GM21825 (cell line): ENCODE measurements at regions not wholly inside any gene's neighbourhood (a gene's known extent, or its start where the extent isn't known, plus 50 kb on each side); places are given as distances from the start of the nearest gene placed in this dataset.
"Not testable (repeated sequence)": the region's sequence is repeated elsewhere in the genome, so short reads cannot be mapped to it uniquely, and the experiment has no call there.

Source experiments
- ATAC-seq: cut with Tn5 transposase; IDR thresholded peaks from one replicate; pipeline ENCODE4 v1.9.1; 2021; ENCODE audit warnings: mild to moderate bottlenecking, moderate library complexity; ENCODE audit not compliant: unreplicated experiment

- ATAC-seq: no peak
Observed at GRCh38 chr4:11693693-11694092, 265.0 kb upstream of the HS3ST1 start.

- no peak for ATAC-seq
Observed at GRCh38 chr4:11691236-11691635, 262.5 kb upstream of the HS3ST1 start.

DNA sequence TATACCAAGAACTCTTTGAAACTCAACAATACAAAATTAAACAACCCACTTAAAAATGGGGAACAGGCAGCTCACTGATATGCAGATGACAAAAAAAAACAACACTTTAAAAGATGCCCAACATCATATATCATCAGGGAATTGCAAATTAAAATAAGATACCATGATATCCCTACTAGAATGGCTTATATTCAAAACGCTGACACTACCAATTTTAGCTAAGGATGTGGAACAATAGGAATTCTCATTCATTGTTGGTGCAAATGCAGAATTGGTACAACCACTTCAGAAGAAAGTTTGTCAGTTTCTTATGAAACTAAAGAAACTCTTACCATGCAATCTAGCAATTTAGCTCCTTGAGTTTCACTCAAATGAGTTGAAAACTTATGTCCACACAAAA, 259.0 kb upstream of the HS3ST1 start:
- ATAC-seq: no peak

- no peak for ATAC-seq
Observed at GRCh38 chr4:11685481-11685880, 256.8 kb upstream of the HS3ST1 start.

DNA sequence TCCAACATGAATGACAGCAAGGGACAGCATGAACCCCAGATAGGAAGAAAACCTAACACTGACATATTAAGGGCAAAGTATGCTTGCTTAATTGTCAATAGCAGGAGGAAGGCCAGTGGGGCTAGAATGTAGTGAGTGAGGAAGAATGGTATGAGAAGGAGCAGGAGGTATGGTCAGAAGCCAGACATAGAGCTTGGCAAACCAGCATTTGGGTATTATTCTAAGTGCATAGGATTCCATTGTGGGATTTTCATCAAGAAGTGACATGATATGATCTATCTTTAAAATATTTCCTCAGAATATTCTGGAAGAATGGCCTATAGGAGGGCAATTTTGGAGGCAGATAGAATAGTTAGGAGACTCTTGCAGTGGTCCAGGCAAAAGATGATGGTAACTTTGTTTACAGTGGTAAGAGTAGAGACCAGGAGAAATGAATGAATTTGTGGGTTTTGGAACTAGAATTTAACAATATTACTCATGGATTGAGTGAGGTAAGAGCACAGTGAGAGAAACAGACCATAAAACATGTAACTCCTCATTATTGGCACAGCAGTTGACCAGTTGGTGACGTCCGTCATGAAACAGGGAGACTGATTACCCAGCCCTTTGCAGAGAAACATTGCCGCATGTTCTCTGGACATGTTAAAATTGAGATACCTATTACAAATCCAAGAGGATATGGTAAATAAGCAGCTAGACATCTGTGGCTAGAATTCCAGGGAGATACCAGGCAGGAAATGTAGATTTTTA, 246.5 kb upstream of the HS3ST1 start:
- ATAC-seq: no peak

- ATAC-seq: no peak
Observed at GRCh38 chr4:11670304-11670703, 241.6 kb upstream of the HS3ST1 start.

DNA sequence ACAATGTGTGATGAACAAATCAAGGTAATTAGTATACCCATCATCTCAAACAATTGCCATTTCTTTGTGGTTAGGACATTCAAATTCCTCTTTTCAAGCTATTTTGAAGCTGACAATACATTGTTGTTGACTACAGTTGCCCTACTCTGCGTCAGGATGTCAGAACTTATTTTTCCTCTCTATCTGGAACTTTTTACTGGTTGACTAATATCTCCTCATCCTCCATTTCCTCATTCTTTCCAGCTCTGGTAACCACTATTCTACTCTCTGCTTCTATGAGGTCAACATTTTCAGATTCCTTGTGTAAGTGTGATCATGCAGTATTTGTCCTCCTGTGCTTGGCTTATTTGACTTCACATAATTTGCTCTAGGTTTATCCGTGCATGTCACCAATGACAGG, 240.5 kb upstream of the HS3ST1 start:
- no peak for ATAC-seq

- no peak for ATAC-seq
Observed at GRCh38 chr4:11663114-11663513, 234.4 kb upstream of the HS3ST1 start.

- no peak for ATAC-seq
Observed at GRCh38 chr4:11650801-11651596, 222.3 kb upstream of the HS3ST1 start.

- no peak for ATAC-seq
Observed at GRCh38 chr4:11647433-11647832, 218.7 kb upstream of the HS3ST1 start.

DNA sequence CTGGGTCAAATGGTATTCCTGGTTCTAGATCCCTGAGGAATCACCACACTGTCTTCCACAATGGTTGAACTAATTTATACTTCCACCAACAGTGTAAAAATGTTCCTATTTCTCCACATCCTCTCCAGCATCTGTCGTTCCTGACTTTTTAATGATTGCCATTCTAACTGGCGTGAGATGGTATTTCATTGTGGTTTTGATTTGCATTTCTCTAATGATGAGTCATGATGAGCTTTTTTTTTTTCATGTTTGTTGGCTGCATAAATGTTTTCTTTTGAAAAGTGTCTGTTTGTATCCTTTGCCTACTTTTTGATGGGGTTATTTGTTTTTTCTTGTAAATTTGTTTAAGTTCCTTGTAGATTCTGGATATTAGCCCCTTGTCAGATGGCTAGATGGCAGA, 214.4 kb upstream of the HS3ST1 start:
- not testable (repeated sequence) for ATAC-seq

DNA sequence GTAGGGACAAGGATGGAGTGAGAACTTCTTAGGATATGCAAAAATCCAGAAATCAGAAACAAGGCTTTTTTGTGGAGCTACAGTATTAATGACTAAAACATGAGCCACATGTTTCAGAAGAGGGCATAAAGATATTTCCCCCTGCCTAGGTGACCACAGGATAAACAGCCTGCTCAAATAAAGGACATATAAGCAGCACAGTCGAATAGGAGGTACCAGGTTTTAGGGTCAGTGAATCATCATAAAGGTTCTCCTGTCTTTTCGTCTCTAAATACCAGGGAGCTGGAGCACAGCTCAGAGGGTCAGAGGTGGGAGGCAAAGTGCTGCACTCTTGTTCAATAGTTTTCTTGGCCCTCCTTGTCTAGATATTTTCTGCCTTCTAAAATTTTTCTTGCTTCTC, 211.9 kb upstream of the HS3ST1 start:
- ATAC-seq: no peak

DNA sequence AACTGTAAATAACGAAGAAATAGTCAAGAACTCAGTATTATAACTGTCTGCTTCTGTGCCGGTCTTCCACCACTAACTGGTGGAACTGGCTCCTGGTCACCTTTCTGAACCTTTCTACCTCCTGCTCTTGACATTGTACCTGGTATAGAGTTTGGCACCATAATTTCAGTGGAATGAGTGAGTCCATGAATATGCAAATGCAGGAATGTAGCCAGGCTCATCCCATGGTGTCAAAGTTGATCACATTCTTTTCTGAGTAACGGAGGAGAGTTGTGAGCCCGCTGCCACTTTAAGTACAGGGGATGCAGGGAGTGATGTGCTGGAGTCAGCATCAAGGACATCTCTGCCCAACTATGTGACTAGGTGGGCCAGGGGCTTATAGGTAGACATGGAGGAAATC, 207.9 kb upstream of the HS3ST1 start:
- no peak for ATAC-seq

DNA sequence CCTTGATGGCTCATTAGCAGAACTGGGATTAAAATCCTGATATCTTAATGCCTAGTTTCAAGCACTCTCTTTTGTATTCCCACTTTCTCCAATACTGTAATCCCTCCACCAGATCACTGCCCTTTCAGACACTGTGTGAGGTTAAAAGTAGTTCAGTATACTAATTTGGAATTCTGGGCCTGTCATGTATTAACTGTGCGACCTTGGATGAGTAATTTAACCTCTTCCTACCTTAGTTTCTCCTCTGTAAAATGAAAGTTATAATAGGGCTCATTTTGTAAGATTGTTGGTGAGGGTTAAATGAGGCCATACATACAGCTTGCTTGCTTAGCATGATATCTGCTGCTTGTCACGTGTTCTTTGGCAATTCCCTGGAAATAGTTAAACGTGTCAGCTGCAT, 207.3 kb upstream of the HS3ST1 start:
- ATAC-seq: no peak

DNA sequence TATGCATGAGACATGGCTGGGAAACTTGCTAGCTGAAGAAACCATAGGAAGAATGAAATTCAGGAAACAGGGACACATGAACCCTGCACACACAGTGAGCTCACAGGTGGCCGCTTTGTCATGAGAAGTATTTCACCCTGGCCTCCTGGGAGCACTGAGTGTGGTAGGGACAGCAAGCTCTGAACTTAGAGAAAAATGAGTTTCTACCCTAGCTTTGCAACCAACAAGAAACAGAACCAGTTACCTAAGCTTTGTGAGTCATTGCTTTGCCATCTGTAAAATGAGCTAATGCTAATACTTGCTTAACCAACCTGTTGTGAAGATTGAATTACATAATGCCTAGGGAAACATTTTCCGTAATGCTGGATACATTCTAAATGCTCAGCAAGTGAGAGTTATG, 206.6 kb upstream of the HS3ST1 start:
- ATAC-seq: no peak

DNA sequence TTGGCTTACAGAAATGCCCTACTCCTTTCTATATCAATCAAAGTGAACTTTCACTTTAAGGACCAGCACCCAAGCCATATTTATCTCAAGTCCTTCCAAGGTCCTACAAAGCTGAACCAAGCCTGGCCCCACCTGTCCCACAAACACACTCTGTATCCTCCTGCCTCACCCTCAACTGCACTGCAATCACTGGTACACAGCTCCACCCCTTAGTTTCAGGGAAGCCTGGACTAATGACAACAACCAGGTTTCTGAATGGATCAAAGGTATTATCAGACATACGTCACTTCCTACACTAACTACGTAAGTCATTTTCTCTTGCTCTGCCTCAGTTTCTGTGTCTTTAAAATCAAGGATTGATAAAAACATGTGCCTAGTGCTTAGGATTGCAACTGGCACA, 205.6 kb upstream of the HS3ST1 start:
- no peak for ATAC-seq

DNA sequence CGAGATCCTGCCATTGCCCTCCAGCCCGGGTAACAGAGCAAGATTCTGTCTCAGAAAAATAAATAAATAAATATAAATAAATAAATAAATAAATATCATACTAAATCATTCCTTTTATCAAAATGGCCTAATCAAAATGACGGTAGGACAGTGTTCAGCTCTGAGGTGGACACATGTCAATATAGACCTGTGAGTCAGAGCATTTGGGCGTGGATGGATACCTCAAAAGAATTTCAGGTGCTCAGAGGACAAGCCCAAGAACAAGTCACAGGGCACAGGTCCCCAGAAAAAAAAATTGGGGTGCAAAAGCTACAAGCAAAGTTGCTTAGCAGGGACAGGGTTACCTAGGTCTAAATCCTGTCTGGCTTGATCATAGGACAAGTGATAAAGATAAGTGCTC, 204.7 kb upstream of the HS3ST1 start:
- ATAC-seq: no peak

DNA sequence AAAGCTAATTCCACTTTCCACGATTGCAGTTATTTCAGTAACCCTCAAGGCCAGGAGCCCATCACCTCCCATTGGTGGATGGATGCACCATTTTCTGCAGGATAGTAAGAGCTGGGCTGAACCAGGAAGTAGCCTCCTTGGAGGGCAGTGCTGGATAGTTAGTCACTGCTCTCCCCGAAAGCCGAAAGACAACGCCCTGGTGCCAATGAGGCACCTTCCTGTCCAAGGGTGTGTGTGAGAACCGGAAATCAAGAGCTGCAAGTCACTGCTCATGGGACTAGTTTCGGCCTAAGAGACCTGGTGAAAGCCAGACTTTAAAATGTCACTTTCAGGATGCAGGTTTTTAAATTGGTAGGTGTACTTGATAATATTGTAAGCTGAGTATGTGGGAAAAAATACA, 203.8 kb upstream of the HS3ST1 start:
- ATAC-seq: no peak

DNA sequence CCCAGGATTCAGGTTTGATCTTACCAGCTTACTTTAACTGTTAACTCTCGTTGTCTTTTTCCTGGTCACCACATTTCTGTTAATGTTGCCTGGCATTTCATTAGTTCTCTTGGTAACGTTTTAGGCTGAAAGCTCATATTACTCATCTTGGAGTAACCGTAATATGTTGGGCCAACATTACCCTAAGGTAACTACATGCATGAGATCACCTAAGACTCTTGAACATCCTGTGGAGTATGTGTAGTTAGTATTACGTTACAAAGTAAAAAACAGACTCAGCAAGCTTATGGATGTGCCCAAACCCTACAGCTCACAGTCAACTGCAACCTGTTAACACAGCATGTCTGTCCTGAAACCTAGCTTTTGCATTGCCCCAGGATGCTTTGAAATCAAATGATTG, 203.3 kb upstream of the HS3ST1 start:
- no peak for ATAC-seq

DNA sequence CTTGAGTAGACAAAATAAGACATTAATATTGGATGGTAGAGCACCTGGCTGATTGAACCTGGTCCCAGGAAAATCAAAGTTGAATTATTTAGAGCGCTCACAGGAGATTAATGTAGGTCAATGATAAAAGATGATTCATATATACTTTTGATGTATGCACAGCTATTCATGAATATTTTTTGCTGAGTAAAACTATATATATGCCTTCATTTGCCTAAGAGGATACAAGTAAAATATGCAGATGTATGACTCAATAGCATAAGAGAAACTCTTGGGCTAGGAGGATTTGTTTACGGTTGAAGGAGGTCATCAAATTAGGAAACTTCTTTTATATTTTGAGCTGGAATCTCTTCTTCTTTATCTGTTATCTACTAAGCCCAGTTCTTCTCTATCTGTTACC, 202.7 kb upstream of the HS3ST1 start:
- ATAC-seq: no peak

- no peak for ATAC-seq
Observed at GRCh38 chr4:11628093-11628725, 199.5 kb upstream of the HS3ST1 start.

DNA sequence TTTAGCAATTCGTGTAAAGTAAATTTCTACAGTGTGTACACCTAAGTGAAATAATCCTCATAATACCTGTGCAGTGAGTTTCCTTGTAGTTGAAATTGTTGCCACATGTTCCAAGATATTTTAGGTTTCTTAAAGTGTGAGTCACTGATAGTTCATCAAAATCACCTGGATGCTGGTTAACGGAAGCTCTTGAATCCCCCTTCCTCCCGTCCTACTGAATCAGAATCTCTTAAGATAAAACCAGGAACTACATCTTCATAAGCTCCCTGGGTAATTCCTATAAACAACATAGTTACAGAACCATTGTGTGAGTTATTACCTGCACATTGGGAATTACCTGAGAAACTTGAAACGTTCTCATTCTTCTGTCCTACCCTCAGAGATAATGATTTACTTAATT, 197.4 kb upstream of the HS3ST1 start:
- ATAC-seq: no peak
